H9 (cell line): ENCODE measurements at regions not wholly inside any gene's neighbourhood (a gene's known extent, or its start where the extent isn't known, plus 50 kb on each side); places are given as distances from the start of the nearest gene placed in this dataset.
A peak's percentile ranks its signal among the peaks of the same experiment; 100 is the strongest.

Experiments used
- DNase-seq: peaks from one replicate; pipeline ENCODE4 v3.0.0-alpha.2; 2017
- H2AFZ ChIP-seq: one replicate; pipeline ENCODE4 v1.6.1; 2013; ENCODE audit warnings: mild to moderate bottlenecking, low read length, control low read depth, moderate library complexity
- H2AK5ac ChIP-seq: 2 replicates; pipeline ENCODE4 v1.6.1; 2013; ENCODE audit warnings: low read length, control low read depth, mixed read lengths; ENCODE audit not compliant: insufficient read length
- H2BK120ac ChIP-seq: one replicate; pipeline ENCODE4 v1.6.1; 2013; ENCODE audit warnings: low read depth, mild to moderate bottlenecking, low read length, control low read depth, inconsistent platforms; ENCODE audit not compliant: poor library complexity, severe bottlenecking
- H2BK12ac ChIP-seq: 2 replicates; pipeline ENCODE4 v1.6.1; 2013; ENCODE audit warnings: low read length, control low read depth, mixed read lengths, low read depth; ENCODE audit not compliant: insufficient read length
- H2BK15ac ChIP-seq: 2 replicates; pipeline ENCODE4 v1.6.1; 2013; ENCODE audit warnings: low read depth, low read length, control low read depth
- H2BK20ac ChIP-seq: one replicate; pipeline ENCODE4 v1.6.1; 2013; ENCODE audit warnings: low read depth, mild to moderate bottlenecking, low read length, control low read depth, inconsistent platforms; ENCODE audit not compliant: poor library complexity, severe bottlenecking
- H2BK5ac ChIP-seq: 2 replicates; pipeline ENCODE4 v1.6.1; 2013; ENCODE audit warnings: low read length, control low read depth, mixed read lengths; ENCODE audit not compliant: insufficient read length
- H3K14ac ChIP-seq: 2 replicates; pipeline ENCODE4 v1.6.1; 2013; ENCODE audit warnings: low read length, control low read depth; ENCODE audit not compliant: insufficient read depth
- H3K18ac ChIP-seq: 2 replicates; pipeline ENCODE4 v1.6.1; 2013; ENCODE audit warnings: low read depth, mild to moderate bottlenecking, mixed read lengths, low read length, control low read depth; ENCODE audit not compliant: insufficient read length
- H3K23ac ChIP-seq: 2 replicates; pipeline ENCODE4 v1.6.1; 2013; ENCODE audit warnings: low read length, control low read depth, mixed read lengths, low read depth; ENCODE audit not compliant: insufficient read length
- H3K23me2 ChIP-seq: 2 replicates; pipeline ENCODE4 v1.6.1; 2013; ENCODE audit warnings: low read depth, mild to moderate bottlenecking, mixed read lengths, low read length, control low read depth; ENCODE audit not compliant: insufficient read length, poor library complexity, severe bottlenecking
- H3K27ac ChIP-seq: 2 replicates; pipeline ENCODE4 v1.5.1; 2013; ENCODE audit warnings: low read length, control low read depth, mixed read lengths, low read depth; ENCODE audit not compliant: insufficient read length
- H3K27me3 ChIP-seq: 2 replicates; pipeline ENCODE4 v1.6.1; 2013; ENCODE audit warnings: low read length, control low read depth, inconsistent platforms; ENCODE audit not compliant: insufficient read depth
- H3K4ac ChIP-seq: 2 replicates; pipeline ENCODE4 v1.6.1; 2013; ENCODE audit warnings: low read depth, mild to moderate bottlenecking, control low read depth, inconsistent platforms, low read length, moderate library complexity
- H3K4me1 ChIP-seq: 2 replicates; pipeline ENCODE4 v1.6.1; 2013; ENCODE audit warnings: low read length, control low read depth, inconsistent platforms; ENCODE audit not compliant: insufficient read depth
- H3K4me2 ChIP-seq: 2 replicates; pipeline ENCODE4 v1.6.1; 2013; ENCODE audit warnings: low read length, control low read depth, mixed read lengths; ENCODE audit not compliant: insufficient read length, insufficient read depth
- H3K56ac ChIP-seq: 2 replicates; pipeline ENCODE4 v1.6.1; 2013; ENCODE audit warnings: low read depth, mild to moderate bottlenecking, mixed read lengths, low read length, control low read depth; ENCODE audit not compliant: insufficient read length
- H3K79me1 ChIP-seq: 2 replicates; pipeline ENCODE4 v1.6.1; 2013; ENCODE audit warnings: low read depth, mild to moderate bottlenecking, moderate library complexity, low read length, control low read depth, inconsistent platforms; ENCODE audit not compliant: insufficient read depth, poor library complexity, severe bottlenecking
- H3K79me2 ChIP-seq: 2 replicates; pipeline ENCODE4 v1.6.1; 2013; ENCODE audit warnings: low read length, control low read depth, inconsistent platforms; ENCODE audit not compliant: insufficient read depth
- H3K9ac ChIP-seq: 2 replicates; pipeline ENCODE4 v1.6.1; 2013; ENCODE audit warnings: low read length, control low read depth, mixed read lengths; ENCODE audit not compliant: insufficient read length; ENCODE audit errors: extremely low read depth
- H3K9me3 ChIP-seq: one replicate; pipeline ENCODE4 v1.6.1; 2013; ENCODE audit warnings: low read depth, low read length, inconsistent platforms; ENCODE audit not compliant: control insufficient read depth
- H3T11ph ChIP-seq: one replicate; pipeline ENCODE4 v1.6.1; 2013; ENCODE audit warnings: mild to moderate bottlenecking, low read length, control low read depth, inconsistent platforms
- H4K20me1 ChIP-seq: one replicate; pipeline ENCODE4 v1.6.1; 2013; ENCODE audit not compliant: control insufficient read depth, insufficient read length, insufficient read depth
- H4K5ac ChIP-seq: 2 replicates; pipeline ENCODE4 v1.6.1; 2013; ENCODE audit warnings: low read depth, mild to moderate bottlenecking, mixed read lengths, low read length, control low read depth; ENCODE audit not compliant: insufficient read length
- H4K8ac ChIP-seq: replicated peaks from 2 replicates; pipeline ENCODE4 v1.6.1; 2013; ENCODE audit warnings: low read length, control low read depth, mixed read lengths, low read depth; ENCODE audit not compliant: insufficient read length
- H4K91ac ChIP-seq: 2 replicates; pipeline ENCODE4 v1.6.1; 2013; ENCODE audit warnings: low read depth, mild to moderate bottlenecking, moderate library complexity, mixed read lengths, low read length, control low read depth; ENCODE audit not compliant: insufficient read length
- H3K27ac Mint-ChIP-seq, 3 experiments: 2 replicates in 2 of 3; 3 replicates in 1 of 3; pipeline ENCODE4 v1.8.0; 2020 to 2021; ENCODE audit warnings: mixed read lengths in 3 of 3, mild to moderate bottlenecking in 1 of 3, moderate library complexity in 1 of 3
- H3K27me3 Mint-ChIP-seq: 2 replicates; pipeline ENCODE4 v1.8.0; 2021; ENCODE audit warnings: low read depth, mild to moderate bottlenecking, moderate library complexity, mixed read lengths
- H3K36me3 Mint-ChIP-seq, 3 experiments: 2 replicates in 2 of 3; 3 replicates in 1 of 3; pipeline ENCODE4 v1.8.0; 2020 to 2021; ENCODE audit warnings: low read depth in 3 of 3, mixed read lengths in 3 of 3; ENCODE audit not compliant: insufficient read depth in 1 of 3
- H3K4me1 Mint-ChIP-seq, 2 experiments: 2 replicates each; pipeline ENCODE4 v1.8.0; 2020; ENCODE audit warnings: mixed read lengths in 2 of 2
- H3K4me3 Mint-ChIP-seq, 2 experiments: 2 replicates in 1 of 2; 3 replicates in 1 of 2; pipeline ENCODE4 v1.8.0; 2020 to 2021; ENCODE audit warnings: mild to moderate bottlenecking in 2 of 2, mixed read lengths in 2 of 2, moderate library complexity in 1 of 2
- H3K9me3 Mint-ChIP-seq, 2 experiments: 2 replicates in 1 of 2; 3 replicates in 1 of 2; pipeline ENCODE4 v1.8.0; 2020; ENCODE audit warnings: mild to moderate bottlenecking in 2 of 2, mixed read lengths in 2 of 2, moderate library complexity in 1 of 2
- WGBS: extraction: QIAGEN DNeasy Blood & Tissue Kit; methylation state at CpG from one replicate; pipeline ENCODE4 v1.1.7; 2013; ENCODE audit warnings: missing lambda C conversion rate, low lambda C conversion rate, mixed read lengths; ENCODE audit not compliant: insufficient read length; ENCODE audit errors: extremely low coverage; 5-methylcytosine and 5-hydroxymethylcytosine counted together
- TF ChIP-seq, protein P1 (sequence below): fragments of 200-600 bp; sonication (generic); conservative IDR thresholded peaks from 3 replicates; pipeline ENCODE4 v1.8.0; 2021; ENCODE audit warnings: antibody characterized with exemption, mild to moderate bottlenecking

DNA sequence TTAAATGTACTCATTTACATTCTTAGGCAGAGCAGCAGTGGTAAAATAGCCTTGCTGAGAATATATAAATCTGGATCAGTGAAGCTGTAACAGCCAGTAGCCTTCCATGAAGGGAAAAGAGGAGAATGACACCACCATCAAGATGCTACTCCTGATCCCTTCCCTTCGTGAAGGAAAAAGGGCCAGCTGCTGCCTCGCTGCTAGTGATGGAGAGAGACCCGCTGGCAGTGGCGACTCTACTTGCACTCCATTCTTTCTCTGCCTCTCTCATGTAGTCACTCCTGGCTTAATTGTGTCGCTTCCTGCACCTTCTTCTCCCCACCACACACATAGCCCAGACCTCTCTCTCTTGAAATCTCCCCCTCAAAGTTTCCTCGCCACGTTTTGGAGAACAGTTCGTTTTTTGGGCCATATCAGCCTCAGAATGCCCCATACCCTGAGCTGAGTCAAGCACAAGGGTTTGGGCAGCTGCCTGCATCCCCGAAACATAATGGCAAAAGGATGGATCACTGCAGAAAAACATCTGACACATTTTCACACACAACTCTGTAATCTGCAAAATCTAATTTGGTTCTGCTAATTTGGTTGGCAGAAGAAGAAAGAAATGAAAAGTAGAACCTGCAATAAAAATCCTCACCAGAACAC, 460.3 kb upstream of the IL12A start:
- no peak overlapping the region for H4K91ac ChIP-seq

More for the DNA sequence above, 460.3 kb upstream of the IL12A start:
- peak overlapping the region in 1 of 3 experiments; percentile 34; a peak in 1 of 7 replicates for H3K27ac Mint-ChIP-seq
- Histone ChIP-seq H4K5ac (no peak overlapping the region), H3K4me1 (0 out of 2 replicates have a peak, but pooled peaks cover 3% of the 10 kb centered on the region), H4K20me1 (no peaks in the 10 kb centered on the region), H3K23ac (no peak overlapping the region), H3K18ac (no peak overlapping the region), H3T11ph (no peak overlapping the region), H2BK5ac (no peak overlapping the region), H3K27ac (no peak overlapping the region), H3K27me3 (no peaks in the 10 kb centered on the region), H3K9me3 (no peaks in the 10 kb centered on the region), H3K9ac (no peak overlapping the region), H3K4me2 (no peak overlapping the region), H3K23me2 (no peaks in the 10 kb centered on the region), H3K4ac (no peak overlapping the region), H2BK120ac (no peak overlapping the region), H2BK12ac (no peak overlapping the region), H3K79me1 (no peaks in the 10 kb centered on the region), H3K56ac (no peak overlapping the region), H2BK15ac (no peak overlapping the region), H2AFZ (peak overlapping the region; percentile 88), H3K14ac (no peak overlapping the region), H2BK20ac (no peak overlapping the region), H4K8ac (no peak overlapping the region), H2AK5ac (no peak overlapping the region), H3K79me2 (no peaks in the 10 kb centered on the region)
- H3K27me3 Mint-ChIP-seq, result no peaks in the 10 kb centered on the region; the same call in 1 of the 2 replicates
- peaks cover 6 to 8% of the 10 kb centered on the region in 2 experiments for H3K4me1 Mint-ChIP-seq
- no CpG with 5 or more reads among the region's 9 CpGs for WGBS
- TF ChIP-seq, protein P1, sequence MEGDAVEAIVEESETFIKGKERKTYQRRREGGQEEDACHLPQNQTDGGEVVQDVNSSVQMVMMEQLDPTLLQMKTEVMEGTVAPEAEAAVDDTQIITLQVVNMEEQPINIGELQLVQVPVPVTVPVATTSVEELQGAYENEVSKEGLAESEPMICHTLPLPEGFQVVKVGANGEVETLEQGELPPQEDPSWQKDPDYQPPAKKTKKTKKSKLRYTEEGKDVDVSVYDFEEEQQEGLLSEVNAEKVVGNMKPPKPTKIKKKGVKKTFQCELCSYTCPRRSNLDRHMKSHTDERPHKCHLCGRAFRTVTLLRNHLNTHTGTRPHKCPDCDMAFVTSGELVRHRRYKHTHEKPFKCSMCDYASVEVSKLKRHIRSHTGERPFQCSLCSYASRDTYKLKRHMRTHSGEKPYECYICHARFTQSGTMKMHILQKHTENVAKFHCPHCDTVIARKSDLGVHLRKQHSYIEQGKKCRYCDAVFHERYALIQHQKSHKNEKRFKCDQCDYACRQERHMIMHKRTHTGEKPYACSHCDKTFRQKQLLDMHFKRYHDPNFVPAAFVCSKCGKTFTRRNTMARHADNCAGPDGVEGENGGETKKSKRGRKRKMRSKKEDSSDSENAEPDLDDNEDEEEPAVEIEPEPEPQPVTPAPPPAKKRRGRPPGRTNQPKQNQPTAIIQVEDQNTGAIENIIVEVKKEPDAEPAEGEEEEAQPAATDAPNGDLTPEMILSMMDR, result no peak
- H3K4me3 Mint-ChIP-seq, result no peak overlapping the region; a peak in 1 of 5 replicates
- H3K9me3 Mint-ChIP-seq, result no peaks in the 10 kb centered on the region
- no peak for DNase-seq
- H3K36me3 Mint-ChIP-seq, result no peaks in the 10 kb centered on the region
